Gastrocnemius medialis (tissue), 4 donors: ENCODE measurements at regions not wholly inside any gene's neighbourhood (a gene's known extent, or its start where the extent isn't known, plus 50 kb on each side); places are given as distances from the start of the nearest gene placed in this dataset.

Source experiments
- ATAC-seq, 2 donors: fragments of 150-250 bp; one replicate each; pipeline ENCODE4 v1.9.1; 2016
- DNase-seq, 2 donors: peaks; one replicate each; pipeline ENCODE4 v3.0.0-alpha.2; 2019
- H3K27ac ChIP-seq, 4 donors: fragments of 200-600 bp; sonication (generic); 1 replicate in 1 of 4; 2 replicates in 3 of 4; pipeline ENCODE4 v1.5.1; 2016 to 2018; ENCODE audit warnings: mild to moderate bottlenecking in 2 of 4, moderate library complexity in 1 of 4
- H3K27me3 ChIP-seq, 3 donors: fragments of 200-600 bp; sonication (generic) in 2 of 3; 1 replicate in 1 of 3; 2 replicates in 2 of 3; pipeline versions ENCODE4 v1.5.1 to v1.6.0; 2016 to 2019; ENCODE audit warnings: mild to moderate bottlenecking in 1 of 3, moderate library complexity in 1 of 3
- H3K36me3 ChIP-seq, 2 donors: fragments of 200-600 bp; sonication (generic) in 1 of 2; one replicate each; pipeline ENCODE4 v1.5.1; 2017 to 2018
- H3K4me1 ChIP-seq, 2 donors: fragments of 200-600 bp; sonication (generic) in 1 of 2; one replicate each; pipeline ENCODE4 v1.5.1; 2016 to 2017; ENCODE audit warnings: mild to moderate bottlenecking in 2 of 2
- H3K4me3 ChIP-seq, 4 donors: fragments of 200-600 bp; sonication (generic) in 3 of 4; 1 replicate in 1 of 4; 2 replicates in 3 of 4; pipeline ENCODE4 v1.5.1; 2016 to 2019; ENCODE audit warnings: mild to moderate bottlenecking in 2 of 4
- H3K9me3 ChIP-seq, 3 donors: fragments of 200-600 bp; sonication (generic) in 2 of 3; 1 replicate in 1 of 3; 2 replicates in 2 of 3; pipeline ENCODE4 v1.5.1; 2016 to 2019
- CTCF ChIP-seq, 5 experiments: fragments of 450-650 bp in 3 of 5; fragments of 200-600 bp in 2 of 5; sonication (generic) in 2 of 5; IDR thresholded peaks in 4 of 5; conservative IDR thresholded peaks in 1 of 5; 1 replicate in 4 of 5; 2 replicates in 1 of 5; pipeline ENCODE4 v1.5.1; 2016 to 2019; ENCODE audit warnings: antibody characterized with exemption in 5 of 5, mild to moderate bottlenecking in 3 of 5, moderate library complexity in 3 of 5
- POLR2A ChIP-seq, 2 donors: fragments of 450-650 bp; IDR thresholded peaks; one replicate each; pipeline ENCODE4 v1.6.1; 2017; ENCODE audit warnings: antibody characterized with exemption in 2 of 2, mild to moderate bottlenecking in 2 of 2, moderate library complexity in 2 of 2
- in situ Hi-C, 4 donors: fragments of 200-750 bp; cut with MboI; loops; one replicate each; pipeline versions ENCODE4 v1.15.0 to v1.8.0; 2017; ENCODE audit warnings: low sequenced_read_pairs in 4 of 4
- intact Hi-C: fragments of 100-400 bp; cut with DNase I; formaldehyde crosslinking; loops from one replicate; pipeline ENCODE4 v1.15.1; 2023; ENCODE audit warnings: low total_unique reads

DNA sequence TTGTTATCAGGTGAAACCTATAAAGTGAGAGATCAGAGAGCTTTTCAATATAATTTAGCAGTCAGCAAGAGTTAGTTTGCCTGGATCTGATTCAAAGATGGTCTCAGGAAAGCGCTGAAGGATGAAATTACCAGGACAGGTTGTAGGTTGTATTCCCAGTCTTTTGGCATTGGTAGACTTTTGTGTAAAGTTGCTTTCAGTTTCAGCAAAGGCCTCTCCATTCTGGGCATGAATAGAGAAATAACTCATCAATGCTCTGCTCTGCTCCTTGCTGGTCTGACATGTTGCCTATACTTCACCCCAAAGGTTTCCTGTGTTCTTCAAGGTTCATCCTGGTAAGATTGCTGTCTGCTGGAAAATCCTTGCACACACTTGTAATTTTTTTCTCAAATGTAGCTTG is 714.8 kb downstream of the EPM2A start:
- no peaks in the 10 kb centered on the region for H3K36me3 ChIP-seq
- H3K27ac ChIP-seq = no peak overlapping the region
- H3K9me3 ChIP-seq = no peaks in the 10 kb centered on the region
- TF ChIP-seq CTCF (IDR thresholded peaks at IDR 0.05 in 4 of 5, conservative IDR thresholded peaks at IDR 0.05 in 1 of 5) (no peak), POLR2A (IDR thresholded peaks at IDR 0.05) (no peak)
- no peaks in the 10 kb centered on the region for H3K27me3 ChIP-seq
- H3K4me3 ChIP-seq = no peak overlapping the region
- intact Hi-C loops = loop anchor here (10.0 kb wide), 1 partner anchor 436 kb away; no protein-coding TSS in a partner anchor
- in situ Hi-C loops = no loop called here
- ATAC-seq (no peak), DNase-seq (no peak)
- H3K4me1 ChIP-seq = peaks cover 5 to 6% of the 10 kb centered on the region in 2 donors

- Histone ChIP-seq H3K36me3 (no peaks in the 10 kb centered on the region), H3K4me3 (no peak overlapping the region), H3K27ac (no peak overlapping the region), H3K27me3 (no peaks in the 10 kb centered on the region), H3K9me3 (no peaks in the 10 kb centered on the region), H3K4me1 (peaks cover 3 to 5% of the 10 kb centered on the region in 2 donors)
- DNase-seq (no peak), ATAC-seq (no peak)
- intact Hi-C loops = loop anchor here (10.0 kb wide), 1 partner anchor 437 kb away; no protein-coding TSS in a partner anchor
- in situ Hi-C loops = no loop called here
- no peak for TF ChIP-seq POLR2A (IDR thresholded peaks at IDR 0.05)
- TF ChIP-seq CTCF (IDR thresholded peaks at IDR 0.05 in 4 of 5, conservative IDR thresholded peaks at IDR 0.05 in 1 of 5) = no peak
Measured at GRCh38 chr6:145022199-145022796, 713.0 kb downstream of the EPM2A start.

- in situ Hi-C loops = no loop called here
- Histone ChIP-seq H3K36me3 (no peaks in the 10 kb centered on the region), H3K27ac (no peak overlapping the region), H3K4me3 (no peak overlapping the region), H3K4me1 (peaks cover 3 to 5% of the 10 kb centered on the region in 2 donors), H3K27me3 (no peaks in the 10 kb centered on the region), H3K9me3 (no peaks in the 10 kb centered on the region)
- no peak for TF ChIP-seq CTCF (IDR thresholded peaks at IDR 0.05 in 4 of 5, conservative IDR thresholded peaks at IDR 0.05 in 1 of 5)
- DNase-seq (no peak), ATAC-seq (peak in 1 of 2 donors; percentile 39)
- intact Hi-C loops = loop anchor here (10.0 kb wide), 1 partner anchor 438 kb away; no protein-coding TSS in a partner anchor
Measured at GRCh38 chr6:145023116-145023726, 712.1 kb downstream of the EPM2A start.

DNA sequence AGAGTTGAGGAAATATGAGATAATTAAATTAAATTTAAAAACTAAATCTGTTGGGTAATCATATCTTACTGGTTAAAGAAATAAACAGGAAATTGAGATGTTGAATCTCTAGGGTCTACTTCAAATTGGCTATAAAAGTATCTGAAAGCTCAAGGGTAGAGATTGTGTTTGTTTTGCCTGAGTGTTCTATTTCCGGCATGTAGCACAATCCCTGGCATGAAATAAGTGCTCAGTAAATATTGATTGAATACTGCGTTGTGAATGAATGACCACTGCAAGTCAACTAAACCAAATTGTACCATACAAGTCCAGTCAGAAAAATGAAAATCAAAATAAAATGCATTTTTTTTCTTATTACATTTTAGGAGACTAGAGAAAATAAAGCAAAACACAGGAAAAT is 709.8 kb downstream of the EPM2A start:
- Histone ChIP-seq H3K9me3 (no peaks in the 10 kb centered on the region), H3K4me1 (peaks cover 3 to 5% of the 10 kb centered on the region in 2 donors), H3K36me3 (no peaks in the 10 kb centered on the region), H3K27ac (no peak overlapping the region), H3K27me3 (no peaks in the 10 kb centered on the region), H3K4me3 (no peak overlapping the region)
- TF ChIP-seq CTCF (IDR thresholded peaks at IDR 0.05 in 4 of 5, conservative IDR thresholded peaks at IDR 0.05 in 1 of 5) (no peak), POLR2A (IDR thresholded peaks at IDR 0.05) (no peak)
- ATAC-seq (no peak), DNase-seq (no peak)
- intact Hi-C loops = loop anchor here (10.0 kb wide), 1 partner anchor 441 kb away; no protein-coding TSS in a partner anchor
- in situ Hi-C loops = loop anchor here in 1 of 4 donors (25.0 kb wide), 1 partner anchor 438 kb away; no protein-coding TSS in a partner anchor
